KMS-11 (cell line): ENCODE measurements at regions not wholly inside any gene's neighbourhood (a gene's known extent, or its start where the extent isn't known, plus 50 kb on each side); places are given as distances from the start of the nearest gene placed in this dataset.

Source experiments
- H2AFZ ChIP-seq: fragments of 200-600 bp; sonication (generic); 2 replicates; pipeline ENCODE4 v1.6.1; 2016; ENCODE audit warnings: antibody characterized with exemption, mixed run types, low read depth
- H3K27ac ChIP-seq: fragments of 200-600 bp; sonication (generic); 2 replicates; pipeline ENCODE4 v1.6.1; 2016; ENCODE audit warnings: mild to moderate bottlenecking, mixed run types
- H3K27me3 ChIP-seq: fragments of 200-600 bp; sonication (generic); 2 replicates; pipeline ENCODE4 v1.6.1; 2017; ENCODE audit warnings: mild to moderate bottlenecking, low read depth, mixed run types, moderate library complexity; ENCODE audit not compliant: insufficient read depth
- H3K36me3 ChIP-seq: fragments of 200-600 bp; sonication (generic); 2 replicates; pipeline ENCODE4 v1.6.1; 2017; ENCODE audit warnings: mild to moderate bottlenecking, mixed run types; ENCODE audit not compliant: insufficient read depth
- H3K4me1 ChIP-seq: fragments of 200-600 bp; sonication (generic); 2 replicates; pipeline ENCODE4 v1.6.1; 2016; ENCODE audit warnings: mild to moderate bottlenecking, low read depth, mixed run types; ENCODE audit not compliant: poor library complexity, severe bottlenecking
- H3K4me2 ChIP-seq: fragments of 200-600 bp; sonication (generic); 2 replicates; pipeline ENCODE4 v1.7.0; 2016; ENCODE audit warnings: mild to moderate bottlenecking, mixed run types
- H3K4me3 ChIP-seq: fragments of 200-600 bp; sonication (generic); IDR thresholded peaks from 2 replicates; pipeline ENCODE4 v1.6.1; 2017; ENCODE audit warnings: low read depth, low read length, mixed read lengths; ENCODE audit not compliant: insufficient read depth
- H3K79me2 ChIP-seq: fragments of 200-600 bp; sonication (generic); 2 replicates; pipeline ENCODE4 v1.6.1; 2016; ENCODE audit warnings: low read depth, mixed run types; ENCODE audit not compliant: insufficient read depth
- H3K9ac ChIP-seq: fragments of 200-600 bp; sonication (generic); 2 replicates; pipeline ENCODE4 v1.6.1; 2016; ENCODE audit warnings: mild to moderate bottlenecking, mixed run types
- H4K20me1 ChIP-seq: fragments of 200-600 bp; sonication (generic); 2 replicates; pipeline ENCODE4 v1.6.1; 2016; ENCODE audit warnings: mild to moderate bottlenecking, mixed run types; ENCODE audit not compliant: insufficient read depth
- CTCF ChIP-seq: fragments of 200-600 bp; sonication (generic); conservative IDR thresholded peaks from 2 replicates; pipeline ENCODE4 v1.6.1; 2017; ENCODE audit warnings: low read depth, mild to moderate bottlenecking, antibody characterized with exemption, low read length, moderate library complexity, mixed read lengths

- no peak overlapping the region for H2AFZ ChIP-seq
- no peak overlapping the region for H3K4me3 ChIP-seq
- H3K27me3 ChIP-seq = no peaks in the 10 kb centered on the region
- no peak overlapping the region for H3K9ac ChIP-seq
- no peaks in the 10 kb centered on the region for H3K36me3 ChIP-seq
- no peaks in the 10 kb centered on the region for H4K20me1 ChIP-seq
- no peak overlapping the region for H3K27ac ChIP-seq
- H3K79me2 ChIP-seq = no peaks in the 10 kb centered on the region
- no peak overlapping the region for H3K4me2 ChIP-seq
- H3K4me1 ChIP-seq = no peaks in the 10 kb centered on the region
- no peak for TF ChIP-seq CTCF
These were observed 153.3 kb upstream of the VRK2 start for GRCh38 chr2:57893347-57893746.

GRCh38 chr2:57893786-57894185 is 152.8 kb upstream of the VRK2 start:
- no peak overlapping the region for H3K9ac ChIP-seq
- H3K27ac ChIP-seq = no peak overlapping the region
- no peak for TF ChIP-seq CTCF
- no peaks in the 10 kb centered on the region for H3K36me3 ChIP-seq
- no peaks in the 10 kb centered on the region for H3K27me3 ChIP-seq
- no peaks in the 10 kb centered on the region for H4K20me1 ChIP-seq
- no peak overlapping the region for H2AFZ ChIP-seq
- no peak overlapping the region for H3K4me3 ChIP-seq
- H3K79me2 ChIP-seq = no peaks in the 10 kb centered on the region
- no peaks in the 10 kb centered on the region for H3K4me1 ChIP-seq
- H3K4me2 ChIP-seq = no peak overlapping the region

GRCh38 chr2:57894381-57894780 is 152.2 kb upstream of the VRK2 start:
- Histone ChIP-seq H4K20me1 (no peaks in the 10 kb centered on the region), H3K4me1 (no peaks in the 10 kb centered on the region), H3K36me3 (no peaks in the 10 kb centered on the region), H3K27me3 (no peaks in the 10 kb centered on the region), H2AFZ (no peak overlapping the region), H3K9ac (no peak overlapping the region), H3K4me2 (no peak overlapping the region), H3K79me2 (no peaks in the 10 kb centered on the region), H3K4me3 (no peak overlapping the region), H3K27ac (no peak overlapping the region)
- no peak for TF ChIP-seq CTCF

- TF ChIP-seq CTCF = no peak
These were observed 148.7 kb upstream of the VRK2 start for GRCh38 chr2:57897920-57898319.

GRCh38 chr2:57899898-57900297 is 146.7 kb upstream of the VRK2 start:
- no peak overlapping the region for H2AFZ ChIP-seq
- H3K4me1 ChIP-seq = no peaks in the 10 kb centered on the region
- H3K27ac ChIP-seq = no peak overlapping the region
- no peak overlapping the region for H3K9ac ChIP-seq
- no peak overlapping the region for H3K4me3 ChIP-seq
- no peak overlapping the region for H3K4me2 ChIP-seq
- no peaks in the 10 kb centered on the region for H4K20me1 ChIP-seq
- no peaks in the 10 kb centered on the region for H3K79me2 ChIP-seq
- H3K36me3 ChIP-seq = no peaks in the 10 kb centered on the region
- no peak for TF ChIP-seq CTCF
- no peaks in the 10 kb centered on the region for H3K27me3 ChIP-seq

More at GRCh38 chr2:57897920-57898319, 148.7 kb upstream of the VRK2 start:
- Histone ChIP-seq H3K36me3 (no peaks in the 10 kb centered on the region), H4K20me1 (no peaks in the 10 kb centered on the region), H3K9ac (no peak overlapping the region), H3K79me2 (no peaks in the 10 kb centered on the region), H3K4me1 (no peaks in the 10 kb centered on the region), H2AFZ (no peak overlapping the region), H3K27ac (no peak overlapping the region), H3K4me3 (no peak overlapping the region), H3K4me2 (no peak overlapping the region), H3K27me3 (no peaks in the 10 kb centered on the region)
